GM23248 (cell line): ENCODE measurements at regions not wholly inside any gene's neighbourhood (a gene's known extent, or its start where the extent isn't known, plus 50 kb on each side); places are given as distances from the start of the nearest gene placed in this dataset.

Experiments
- DNase-seq: peaks from one replicate; pipeline ENCODE4 v3.0.0-alpha.2; 2015
- H2AFZ ChIP-seq: fragments of 200-600 bp; sonication (generic); 2 replicates; pipeline ENCODE4 v1.6.1; 2016; ENCODE audit warnings: antibody characterized with exemption
- H3F3A ChIP-seq: fragments of 200-600 bp; sonication (generic); 2 replicates; pipeline ENCODE4 v1.6.1; 2016; ENCODE audit warnings: mild to moderate bottlenecking, antibody characterized with exemption, mixed run types; ENCODE audit not compliant: insufficient read depth
- H3K27ac ChIP-seq: fragments of 200-600 bp; sonication (generic); 2 replicates; pipeline ENCODE4 v1.5.1; 2016; ENCODE audit warnings: mild to moderate bottlenecking
- H3K27me3 ChIP-seq: fragments of 200-600 bp; sonication (generic); replicated peaks from 2 replicates; pipeline ENCODE4 v1.6.1; 2016; ENCODE audit warnings: mild to moderate bottlenecking; ENCODE audit not compliant: insufficient read depth
- H3K36me3 ChIP-seq: fragments of 200-600 bp; sonication (generic); 2 replicates; pipeline ENCODE4 v1.6.1; 2016; ENCODE audit warnings: low read depth, mild to moderate bottlenecking
- H3K4me1 ChIP-seq: fragments of 200-600 bp; sonication (generic); 2 replicates; pipeline ENCODE4 v1.6.1; 2016; ENCODE audit warnings: mild to moderate bottlenecking; ENCODE audit not compliant: insufficient read depth
- H3K4me2 ChIP-seq: fragments of 200-600 bp; sonication (generic); one replicate; pipeline ENCODE4 v1.6.1; 2016; ENCODE audit warnings: mild to moderate bottlenecking; ENCODE audit not compliant: unreplicated experiment
- H3K4me3 ChIP-seq: fragments of 200-600 bp; sonication (generic); 2 replicates; pipeline ENCODE4 v1.5.1; 2016; ENCODE audit warnings: mild to moderate bottlenecking
- H3K79me2 ChIP-seq: fragments of 200-600 bp; sonication (generic); 2 replicates; pipeline ENCODE4 v1.6.1; 2016; ENCODE audit warnings: mild to moderate bottlenecking; ENCODE audit not compliant: insufficient read depth
- H3K9ac ChIP-seq: fragments of 200-600 bp; sonication (generic); 2 replicates; pipeline ENCODE4 v1.6.1; 2016; ENCODE audit warnings: mild to moderate bottlenecking
- H3K9me2 ChIP-seq: fragments of 200-600 bp; sonication (generic); 2 replicates; pipeline ENCODE4 v1.6.1; 2016; ENCODE audit warnings: mixed run types, mild to moderate bottlenecking, moderate library complexity; ENCODE audit not compliant: insufficient read depth
- H3K9me3 ChIP-seq: fragments of 200-600 bp; sonication (generic); one replicate; pipeline ENCODE4 v1.6.1; 2017; ENCODE audit warnings: low read depth
- H4K20me1 ChIP-seq: fragments of 200-600 bp; sonication (generic); 2 replicates; pipeline ENCODE4 v1.6.0; 2016; ENCODE audit not compliant: insufficient read depth
- EZH2 ChIP-seq: fragments of 200-600 bp; sonication (generic); IDR thresholded peaks from 2 replicates; pipeline ENCODE4 v1.6.1; 2018; ENCODE audit warnings: antibody characterized with exemption, mild to moderate bottlenecking; ENCODE audit not compliant: insufficient read depth, poor library complexity, severe bottlenecking
- EZH2phosphoT487 ChIP-seq: fragments of 200-600 bp; sonication (generic); IDR thresholded peaks from 2 replicates; pipeline ENCODE4 v1.6.1; 2018; ENCODE audit warnings: antibody characterized with exemption, moderate library complexity, mild to moderate bottlenecking, low read depth; ENCODE audit not compliant: insufficient read depth
- WGBS, 2 experiments: methylation state at CpG; one replicate each; pipeline ENCODE4 v1.1.6; 2015 to 2017; ENCODE audit warnings: low lambda C conversion rate in 2 of 2, low coverage in 1 of 2; ENCODE audit errors: missing lambda C conversion rate in 2 of 2; 5-methylcytosine and 5-hydroxymethylcytosine counted together
- in situ Hi-C: fragments of 300-500 bp; cut with MboI; formaldehyde crosslinking; loops from 2 replicates; pipeline ENCODE4 v1.15.0; 2020

DNA sequence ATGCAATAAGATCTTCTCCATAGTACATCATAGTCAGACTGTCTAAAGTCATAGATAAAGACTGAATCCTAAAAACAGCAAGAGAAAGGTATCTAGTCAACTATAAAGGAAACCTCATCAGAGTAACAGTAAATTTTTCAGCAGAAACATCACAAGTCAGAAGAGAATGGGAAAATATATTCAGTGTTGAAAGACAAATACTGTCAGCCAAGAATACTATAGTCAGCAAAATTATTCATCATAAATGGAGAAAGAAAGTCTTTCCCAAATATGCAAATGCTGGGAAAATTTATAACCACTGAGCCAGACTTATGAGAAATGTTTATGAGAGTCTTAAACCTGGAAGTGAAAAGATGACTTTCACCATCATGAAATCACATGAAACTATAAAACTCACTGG lies 136.7 kb downstream of the KDR start:
- in situ Hi-C loops: no loop called here
- no peak overlapping the region for H3K4me2 ChIP-seq
- no peaks in the 10 kb centered on the region for H3K79me2 ChIP-seq
- no peaks in the 10 kb centered on the region for H4K20me1 ChIP-seq
- no peak for TF ChIP-seq EZH2phosphoT487
- no peak for TF ChIP-seq EZH2
- no peaks in the 10 kb centered on the region for H3F3A ChIP-seq
- H3K9me3 ChIP-seq: no peaks in the 10 kb centered on the region
- no peak for DNase-seq
- H3K27me3 ChIP-seq: no peaks in the 10 kb centered on the region
- H3K9ac ChIP-seq: no peak overlapping the region
- no peaks in the 10 kb centered on the region for H3K4me1 ChIP-seq
- no peaks in the 10 kb centered on the region for H3K36me3 ChIP-seq
- H2AFZ ChIP-seq: no peak overlapping the region
- no peaks in the 10 kb centered on the region for H3K9me2 ChIP-seq
- H3K27ac ChIP-seq: no peak overlapping the region
- no peak overlapping the region for H3K4me3 ChIP-seq

DNA sequence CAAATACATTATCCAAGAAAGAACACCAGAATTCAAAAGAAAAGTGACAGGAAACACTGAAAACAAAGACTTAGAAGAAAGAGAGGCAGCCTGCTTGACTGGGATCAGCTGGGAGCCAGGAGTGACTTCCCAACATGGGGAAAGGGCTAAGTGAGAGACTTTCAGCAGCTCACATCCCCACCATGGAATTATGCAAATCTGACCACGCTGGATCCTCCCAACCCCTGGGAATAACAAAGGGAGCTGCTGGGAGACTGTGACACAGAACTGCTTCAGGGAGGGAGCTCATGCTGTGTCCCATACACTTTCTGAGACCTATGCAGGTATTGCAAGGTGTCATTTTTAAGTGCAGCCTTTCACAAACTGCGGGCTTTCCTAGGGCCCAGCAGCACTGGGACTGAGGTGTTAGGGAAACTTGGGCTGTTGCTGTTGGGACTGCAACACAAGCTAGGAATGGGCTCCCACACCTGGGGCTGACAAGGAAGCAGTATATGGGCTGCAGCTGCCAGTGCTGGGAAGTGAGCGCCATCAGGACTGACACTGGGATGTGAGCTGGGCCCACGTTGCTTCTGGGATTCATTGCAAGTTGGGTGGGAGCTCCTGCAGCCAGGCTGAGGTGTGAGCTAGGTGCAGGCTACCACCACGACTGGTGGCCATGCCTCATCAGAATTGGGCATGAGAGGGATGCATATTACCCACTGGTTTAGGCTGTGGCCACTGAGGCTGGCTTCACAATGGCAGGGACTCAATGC lies 139.1 kb downstream of the KDR start:
- no peaks in the 10 kb centered on the region for H3K27me3 ChIP-seq
- H2AFZ ChIP-seq: no peak overlapping the region
- H3K27ac ChIP-seq: no peak overlapping the region
- no peak overlapping the region for H3K4me2 ChIP-seq
- 29 to 33% methylated on average over 5 of the region's 5 CpGs for WGBS, 2 experiments
- no peaks in the 10 kb centered on the region for H3K79me2 ChIP-seq
- in situ Hi-C loops: no loop called here
- H3F3A ChIP-seq: no peaks in the 10 kb centered on the region
- DNase-seq: no peak
- no peak overlapping the region for H3K9ac ChIP-seq
- no peaks in the 10 kb centered on the region for H3K9me3 ChIP-seq
- no peaks in the 10 kb centered on the region for H4K20me1 ChIP-seq
- H3K9me2 ChIP-seq: no peaks in the 10 kb centered on the region
- no peak for TF ChIP-seq EZH2
- TF ChIP-seq EZH2phosphoT487: no peak
- no peaks in the 10 kb centered on the region for H3K36me3 ChIP-seq
- no peak overlapping the region for H3K4me3 ChIP-seq
- no peaks in the 10 kb centered on the region for H3K4me1 ChIP-seq

DNA sequence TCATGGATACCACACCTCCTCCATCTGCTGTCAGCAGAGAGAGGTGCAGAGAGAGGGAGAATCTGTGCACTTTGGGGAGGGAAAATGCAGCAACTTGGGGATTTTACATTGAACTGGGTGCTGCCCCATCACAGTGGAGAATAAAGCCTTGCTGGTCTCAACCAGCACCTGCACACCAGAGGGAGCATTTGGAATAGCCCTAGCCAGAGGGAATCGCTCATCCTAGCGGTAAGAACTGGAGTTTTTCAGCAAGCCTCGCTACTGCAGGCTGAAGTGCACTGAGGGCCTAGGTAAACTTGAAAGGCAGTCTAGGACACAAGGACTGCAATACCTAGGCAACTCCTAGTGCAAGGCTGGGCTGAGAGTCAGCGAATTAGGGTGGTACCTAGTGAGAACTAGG lies 148.7 kb downstream of the KDR start:
- in situ Hi-C loops: no loop called here
- TF ChIP-seq EZH2phosphoT487 (no peak), EZH2 (no peak)
- Histone ChIP-seq H3K9me2 (no peaks in the 10 kb centered on the region), H3K36me3 (no peaks in the 10 kb centered on the region), H3K9me3 (no peaks in the 10 kb centered on the region), H3F3A (no peaks in the 10 kb centered on the region), H3K4me3 (no peak overlapping the region), H3K27ac (no peak overlapping the region), H3K27me3 (peaks cover 9% of the 10 kb centered on the region; the same call in 1 of the 2 replicates), H3K9ac (no peak overlapping the region), H3K4me1 (no peaks in the 10 kb centered on the region), H3K4me2 (no peak overlapping the region), H4K20me1 (no peaks in the 10 kb centered on the region), H2AFZ (no peak overlapping the region), H3K79me2 (no peaks in the 10 kb centered on the region)
- DNase-seq: no peak
- 42 to 49% methylated on average over 4 of the region's 4 CpGs for WGBS, 2 experiments

DNA sequence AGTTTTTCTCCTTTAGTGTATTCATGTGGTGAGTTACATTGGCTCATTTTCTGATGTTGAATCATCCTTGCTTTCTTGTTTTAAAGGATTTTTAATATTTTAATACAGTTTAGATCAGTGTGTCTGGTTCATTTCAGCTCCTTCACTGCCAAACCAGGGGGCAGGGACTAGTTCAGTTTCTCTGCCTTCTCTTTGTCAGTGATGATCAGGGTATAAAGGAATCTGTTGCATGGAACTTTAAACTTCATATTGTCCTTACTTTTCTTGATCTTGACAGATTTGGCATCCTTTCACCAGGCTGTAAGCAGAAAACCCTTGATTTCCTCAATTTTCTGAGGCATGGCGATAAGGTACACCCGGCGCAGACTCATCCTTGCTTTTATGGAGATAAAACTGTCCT lies 149.4 kb downstream of the KDR start:
- Histone ChIP-seq H3K27ac (no peak overlapping the region), H3K4me1 (no peaks in the 10 kb centered on the region), H3K9me2 (no peaks in the 10 kb centered on the region), H3K79me2 (no peaks in the 10 kb centered on the region), H3F3A (no peaks in the 10 kb centered on the region), H3K4me3 (no peak overlapping the region), H3K27me3 (peaks cover 9% of the 10 kb centered on the region; the same call in 1 of the 2 replicates), H2AFZ (no peak overlapping the region), H3K9me3 (no peaks in the 10 kb centered on the region), H4K20me1 (no peaks in the 10 kb centered on the region), H3K9ac (no peak overlapping the region), H3K36me3 (no peaks in the 10 kb centered on the region), H3K4me2 (no peak overlapping the region)
- no peak for DNase-seq
- TF ChIP-seq EZH2phosphoT487 (no peak), EZH2 (no peak)
- in situ Hi-C loops: no loop called here
- 94 to 97% methylated on average over 3 of the region's 3 CpGs for WGBS, 2 experiments

DNA sequence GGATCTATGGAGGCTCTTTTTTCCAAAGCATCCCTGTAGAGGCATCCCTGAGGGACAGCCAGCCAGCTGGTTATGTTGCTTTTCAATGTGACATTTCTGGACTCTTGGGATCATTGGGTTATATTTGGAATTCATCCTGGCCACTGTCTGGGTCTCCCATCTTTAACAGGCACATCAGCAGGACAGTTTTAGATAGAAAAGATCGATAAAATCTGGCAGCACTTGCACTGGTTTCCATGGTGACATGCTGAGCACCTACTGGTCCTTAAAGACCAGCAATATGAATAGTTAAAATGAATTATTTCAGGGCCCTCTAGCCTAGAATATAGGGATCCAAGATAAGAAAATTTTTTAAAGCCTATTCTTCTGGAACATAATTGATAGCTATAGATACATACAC lies 151.6 kb downstream of the KDR start:
- Histone ChIP-seq H3K4me1 (no peaks in the 10 kb centered on the region), H3K79me2 (no peaks in the 10 kb centered on the region), H3F3A (no peaks in the 10 kb centered on the region), H3K27me3 (peaks cover 9% of the 10 kb centered on the region; the same call in 1 of the 2 replicates), H3K9me3 (no peaks in the 10 kb centered on the region), H4K20me1 (no peaks in the 10 kb centered on the region), H3K4me2 (no peak overlapping the region), H3K9me2 (no peaks in the 10 kb centered on the region), H2AFZ (no peak overlapping the region), H3K36me3 (no peaks in the 10 kb centered on the region), H3K4me3 (no peak overlapping the region), H3K27ac (no peak overlapping the region), H3K9ac (no peak overlapping the region)
- DNase-seq: no peak
- 29 to 41% methylated on average over 1 of the region's 1 CpG for WGBS, 2 experiments
- in situ Hi-C loops: no loop called here
- TF ChIP-seq EZH2: no peak
- TF ChIP-seq EZH2phosphoT487: no peak
